CD14-positive monocyte (primary cell): ENCODE measurements at regions not wholly inside any gene's neighbourhood (a gene's known extent, or its start where the extent isn't known, plus 50 kb on each side); places are given as distances from the start of the nearest gene placed in this dataset.

Experiments
- DNase-seq, 3 donors: peaks; one replicate each; pipeline ENCODE4 v3.0.0-alpha.2; 2011 to 2022
- H2AFZ ChIP-seq: 2 replicates; pipeline ENCODE4 v1.6.0; 2012; ENCODE audit warnings: mild to moderate bottlenecking, low read depth, low read length, inconsistent platforms; ENCODE audit not compliant: insufficient read depth, poor library complexity, severe bottlenecking
- H3K27ac ChIP-seq, 2 donors: 1 replicate in 1 of 2; 2 replicates in 1 of 2; pipeline ENCODE4 v1.5.1; 2012 to 2013; ENCODE audit warnings: low read length in 2 of 2, control low read depth in 1 of 2, inconsistent platforms in 1 of 2, low read depth in 1 of 2, mild to moderate bottlenecking in 1 of 2
- H3K27me3 ChIP-seq, 2 donors: one replicate each; pipeline versions ENCODE4 v1.6.0 to v1.6.1; 2011 to 2013; ENCODE audit warnings: low read length in 2 of 2; ENCODE audit not compliant: control insufficient read depth in 2 of 2, insufficient read depth in 2 of 2
- H3K36me3 ChIP-seq, 2 donors: replicated peaks in 1 of 2; 1 replicate in 1 of 2; 2 replicates in 1 of 2; pipeline versions ENCODE4 v1.5.1 to v1.6.1; 2012 to 2013; ENCODE audit warnings: low read length in 2 of 2, control low read depth in 1 of 2, inconsistent platforms in 1 of 2, mild to moderate bottlenecking in 1 of 2; ENCODE audit not compliant: insufficient read depth in 2 of 2, control insufficient read depth in 1 of 2
- H3K4me1 ChIP-seq, 2 donors: 1 replicate in 1 of 2; 2 replicates in 1 of 2; pipeline versions ENCODE4 v1.5.1 to v1.6.1; 2012 to 2013; ENCODE audit warnings: low read length in 2 of 2, control low read depth in 1 of 2, inconsistent platforms in 1 of 2, mild to moderate bottlenecking in 1 of 2, moderate library complexity in 1 of 2; ENCODE audit not compliant: insufficient read depth in 2 of 2, control insufficient read depth in 1 of 2
- H3K4me2 ChIP-seq: replicated peaks from 2 replicates; pipeline ENCODE3; 2012; ENCODE audit warnings: low read length, moderate library complexity, mild to moderate bottlenecking; ENCODE audit not compliant: poor library complexity, severe bottlenecking; ENCODE audit errors: extremely low read depth
- H3K4me3 ChIP-seq, 3 experiments: fragments of 200-600 bp in 1 of 3; sonication (generic) in 1 of 3; replicated peaks in 1 of 3; 1 replicate in 2 of 3; 2 replicates in 1 of 3; pipeline ENCODE4 v1.5.1; 2011 to 2013; ENCODE audit warnings: low read length in 3 of 3, mild to moderate bottlenecking in 3 of 3, control low read depth in 2 of 3, low read depth in 2 of 3, inconsistent platforms in 1 of 3, moderate library complexity in 1 of 3
- H3K79me2 ChIP-seq: 2 replicates; pipeline ENCODE4 v1.6.0; 2012; ENCODE audit warnings: mild to moderate bottlenecking, control low read depth, inconsistent platforms, low read length, moderate library complexity; ENCODE audit not compliant: insufficient read depth
- H3K9ac ChIP-seq: 2 replicates; pipeline ENCODE4 v1.6.0; 2017; ENCODE audit warnings: low read length, mild to moderate bottlenecking; ENCODE audit not compliant: insufficient read depth, poor library complexity, severe bottlenecking
- H3K9me3 ChIP-seq, 2 donors: replicated peaks in 1 of 2; 1 replicate in 1 of 2; 2 replicates in 1 of 2; pipeline versions ENCODE4 v1.5.1 to v1.6.1; 2012 to 2013; ENCODE audit warnings: low read length in 2 of 2, control low read depth in 1 of 2; ENCODE audit not compliant: control insufficient read depth in 1 of 2, insufficient read depth in 1 of 2
- H4K20me1 ChIP-seq: 2 replicates; pipeline ENCODE4 v1.6.0; 2012; ENCODE audit warnings: mild to moderate bottlenecking, low read length, control low read depth, moderate library complexity; ENCODE audit not compliant: insufficient read depth
- H3K27ac Mint-ChIP-seq, 7 donors: one replicate each; pipeline ENCODE4 v1.8.0; 2020; ENCODE audit warnings: mild to moderate bottlenecking in 7 of 7, mixed read lengths in 7 of 7, moderate library complexity in 6 of 7, inconsistent platforms in 2 of 7
- H3K27me3 Mint-ChIP-seq, 3 donors: one replicate each; pipeline ENCODE4 v1.8.0; 2021 to 2022; ENCODE audit warnings: low read depth in 3 of 3, mild to moderate bottlenecking in 3 of 3, mixed read lengths in 3 of 3, moderate library complexity in 3 of 3, inconsistent platforms in 1 of 3
- H3K36me3 Mint-ChIP-seq, 2 donors: one replicate each; pipeline ENCODE4 v1.8.0; 2020; ENCODE audit warnings: mixed read lengths in 2 of 2, inconsistent platforms in 1 of 2, mild to moderate bottlenecking in 1 of 2
- H3K4me1 Mint-ChIP-seq: one replicate; pipeline ENCODE4 v1.8.0; 2020; ENCODE audit warnings: mild to moderate bottlenecking, mixed read lengths
- H3K4me3 Mint-ChIP-seq, 2 donors: one replicate each; pipeline ENCODE4 v1.8.0; 2020; ENCODE audit warnings: mild to moderate bottlenecking in 2 of 2, mixed read lengths in 2 of 2, moderate library complexity in 1 of 2
- H3K9me3 Mint-ChIP-seq, 7 donors: one replicate each; pipeline ENCODE4 v1.8.0; 2020 to 2022; ENCODE audit warnings: mixed read lengths in 7 of 7, mild to moderate bottlenecking in 6 of 7, moderate library complexity in 6 of 7, inconsistent platforms in 2 of 7
- WGBS: methylation state at CpG from one replicate; pipeline ENCODE4 v1.1.5; 2013; ENCODE audit warnings: missing lambda C conversion rate; ENCODE audit not compliant: insufficient coverage; 5-methylcytosine and 5-hydroxymethylcytosine counted together
- intact Hi-C, 2 donors: fragments of 100-400 bp; cut with micrococcal nuclease; formaldehyde crosslinking; loops; one replicate each; pipeline versions ENCODE4 v1.15.0 to v1.15.1; 2023
- TF ChIP-seq, protein P1 (sequence below): fragments of 200-600 bp; IDR thresholded peaks from one replicate; pipeline ENCODE4 v1.8.0; 2022; ENCODE audit warnings: antibody characterized with exemption, mild to moderate bottlenecking

DNA sequence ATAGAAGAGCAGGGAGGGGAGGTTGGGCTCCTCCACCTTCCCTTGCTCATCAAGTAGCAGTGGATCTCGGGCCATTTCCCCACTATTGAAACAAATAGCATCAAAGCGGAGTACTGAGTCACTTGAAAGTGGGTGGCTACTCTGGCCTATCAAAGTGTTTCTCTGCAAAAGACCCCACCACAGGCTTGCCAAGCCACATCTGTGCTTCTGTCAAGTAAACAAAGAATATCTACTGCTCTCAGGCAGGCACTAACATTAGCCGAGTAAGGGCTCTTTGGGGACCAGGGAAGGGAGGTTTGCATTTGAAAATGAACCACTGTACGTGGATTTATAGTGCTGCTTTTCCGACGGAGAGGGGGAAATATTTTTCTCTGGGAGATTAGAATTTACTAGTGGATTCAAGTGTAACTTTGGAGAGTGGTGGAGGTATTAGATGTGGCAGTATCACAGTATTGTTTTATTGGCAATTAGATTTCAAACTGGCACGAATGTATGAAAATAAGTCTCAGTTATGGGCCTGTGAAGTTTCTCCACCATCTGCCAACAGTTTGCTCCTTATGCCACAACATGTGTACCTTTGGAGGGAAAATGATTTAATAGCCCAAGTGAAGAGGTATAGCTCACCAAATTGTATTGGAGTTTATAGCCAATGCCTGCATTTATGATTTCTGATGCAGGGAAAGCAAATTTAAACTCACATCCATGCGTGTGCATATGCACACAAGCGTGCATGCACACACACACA, 97.5 kb downstream of the RPS24 start:
- Histone ChIP-seq H3K27me3 (no peaks in the 10 kb centered on the region), H3K79me2 (no peaks in the 10 kb centered on the region), H3K9ac (no peak overlapping the region), H3K4me3 (no peak overlapping the region), H3K4me2 (no peak overlapping the region), H3K36me3 (no peaks in the 10 kb centered on the region), H3K27ac (no peak overlapping the region), H3K9me3 (no peaks in the 10 kb centered on the region), H3K4me1 (no peaks in the 10 kb centered on the region), H4K20me1 (no peaks in the 10 kb centered on the region), H2AFZ (no peak overlapping the region)
- 90% methylated on average over 4 of the region's 9 CpGs for WGBS
- Mint-ChIP-seq H3K4me1 (no peaks in the 10 kb centered on the region), H3K27me3 (peaks cover 1 to 8% (median 3%) of the 10 kb centered on the region in 3 donors), H3K9me3 (peaks cover 0 to 6% (median 0%) of the 10 kb centered on the region in 7 donors), H3K4me3 (no peak overlapping the region), H3K36me3 (no peaks in the 10 kb centered on the region), H3K27ac (no peak overlapping the region)
- intact Hi-C loops: no loop called here
- TF ChIP-seq, protein P1, sequence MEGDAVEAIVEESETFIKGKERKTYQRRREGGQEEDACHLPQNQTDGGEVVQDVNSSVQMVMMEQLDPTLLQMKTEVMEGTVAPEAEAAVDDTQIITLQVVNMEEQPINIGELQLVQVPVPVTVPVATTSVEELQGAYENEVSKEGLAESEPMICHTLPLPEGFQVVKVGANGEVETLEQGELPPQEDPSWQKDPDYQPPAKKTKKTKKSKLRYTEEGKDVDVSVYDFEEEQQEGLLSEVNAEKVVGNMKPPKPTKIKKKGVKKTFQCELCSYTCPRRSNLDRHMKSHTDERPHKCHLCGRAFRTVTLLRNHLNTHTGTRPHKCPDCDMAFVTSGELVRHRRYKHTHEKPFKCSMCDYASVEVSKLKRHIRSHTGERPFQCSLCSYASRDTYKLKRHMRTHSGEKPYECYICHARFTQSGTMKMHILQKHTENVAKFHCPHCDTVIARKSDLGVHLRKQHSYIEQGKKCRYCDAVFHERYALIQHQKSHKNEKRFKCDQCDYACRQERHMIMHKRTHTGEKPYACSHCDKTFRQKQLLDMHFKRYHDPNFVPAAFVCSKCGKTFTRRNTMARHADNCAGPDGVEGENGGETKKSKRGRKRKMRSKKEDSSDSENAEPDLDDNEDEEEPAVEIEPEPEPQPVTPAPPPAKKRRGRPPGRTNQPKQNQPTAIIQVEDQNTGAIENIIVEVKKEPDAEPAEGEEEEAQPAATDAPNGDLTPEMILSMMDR: no peak
- DNase-seq: no peak

DNA sequence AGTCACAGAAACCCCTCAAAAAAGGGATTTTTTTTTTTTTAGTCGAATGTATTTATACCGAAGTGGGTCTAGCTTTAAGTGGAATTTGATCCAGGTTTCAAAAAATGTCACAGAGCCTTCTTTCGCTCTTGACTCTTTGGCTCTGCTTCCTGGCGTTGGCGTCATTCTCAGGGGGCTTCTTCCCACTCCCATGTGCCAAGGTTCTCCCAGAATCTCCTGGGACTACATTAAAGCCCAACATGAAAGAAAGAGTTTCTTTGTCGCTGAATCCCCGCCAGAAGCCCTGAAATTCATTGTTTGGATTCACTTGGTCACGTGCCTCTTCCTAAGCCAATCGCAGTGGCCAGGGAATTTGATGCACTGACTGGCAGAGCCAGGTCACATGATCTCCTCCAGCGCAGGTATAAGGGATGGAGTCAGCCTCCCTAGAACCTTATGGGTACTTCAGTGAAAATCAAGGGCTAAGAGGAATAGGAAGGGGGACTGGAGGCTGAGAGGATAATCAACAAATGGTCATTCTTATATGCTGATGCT, 101.2 kb downstream of the RPS24 start:
- H3K4me3 ChIP-seq: no peak overlapping the region
- no peaks in the 10 kb centered on the region for H3K4me1 Mint-ChIP-seq
- H3K9ac ChIP-seq: no peak overlapping the region
- intact Hi-C loops: no loop called here
- no peaks in the 10 kb centered on the region for H3K79me2 ChIP-seq
- no peaks in the 10 kb centered on the region for H4K20me1 ChIP-seq
- H3K9me3 ChIP-seq: no peaks in the 10 kb centered on the region
- H3K4me3 Mint-ChIP-seq: no peak overlapping the region
- no peak for DNase-seq
- WGBS: 98% methylated on average over 6 of the region's 10 CpGs
- H3K27ac ChIP-seq: no peak overlapping the region
- no peaks in the 10 kb centered on the region for H3K36me3 Mint-ChIP-seq
- no peaks in the 10 kb centered on the region for H3K36me3 ChIP-seq
- TF ChIP-seq, protein P1: no peak
- no peak overlapping the region for H3K27ac Mint-ChIP-seq
- peaks cover 0 to 2% (median 0%) of the 10 kb centered on the region in 7 donors for H3K9me3 Mint-ChIP-seq
- H2AFZ ChIP-seq: no peak overlapping the region
- H3K27me3 ChIP-seq: no peaks in the 10 kb centered on the region
- H3K27me3 Mint-ChIP-seq: peaks cover 5 to 17% (median 7%) of the 10 kb centered on the region in 3 donors
- H3K4me2 ChIP-seq: no peak overlapping the region
- H3K4me1 ChIP-seq: no peaks in the 10 kb centered on the region
